Vagina (tissue), 2 donors: ENCODE measurements at regions not wholly inside any gene's neighbourhood (a gene's known extent, or its start where the extent isn't known, plus 50 kb on each side); places are given as distances from the start of the nearest gene placed in this dataset.

Experiments
- DNase-seq, 2 donors: peaks; one replicate each; pipeline ENCODE4 v3.0.0-alpha.2; 2017; ENCODE audit errors: extremely low spot score in 2 of 2
- H3K27ac ChIP-seq: fragments of 200-600 bp; sonication (generic); one replicate; pipeline ENCODE4 v1.5.1; 2019
- H3K27me3 ChIP-seq: fragments of 200-600 bp; sonication (generic); one replicate; pipeline ENCODE4 v1.5.1; 2019
- H3K36me3 ChIP-seq, 2 donors: fragments of 200-600 bp; sonication (generic); one replicate each; pipeline ENCODE4 v1.5.1; 2017 to 2019
- H3K4me1 ChIP-seq: fragments of 200-600 bp; sonication (generic); one replicate; pipeline ENCODE4 v1.5.1; 2019
- H3K4me3 ChIP-seq, 2 donors: fragments of 200-600 bp; sonication (generic); 1 replicate in 1 of 2; 2 replicates in 1 of 2; pipeline ENCODE4 v1.5.1; 2016 to 2019
- H3K9me3 ChIP-seq: fragments of 200-600 bp; sonication (generic); one replicate; pipeline ENCODE4 v1.5.1; 2019
- CTCF ChIP-seq, 3 experiments: fragments of 450-650 bp in 2 of 3; fragments of 200-600 bp in 1 of 3; sonication (generic) in 1 of 3; IDR thresholded peaks; one replicate each; pipeline ENCODE4 v1.5.1; 2017 to 2019; ENCODE audit warnings: antibody characterized with exemption in 3 of 3, mild to moderate bottlenecking in 2 of 3, moderate library complexity in 2 of 3
- POLR2A ChIP-seq, 2 donors: fragments of 450-650 bp; IDR thresholded peaks; one replicate each; pipeline ENCODE4 v1.6.1; 2017; ENCODE audit warnings: antibody characterized with exemption in 2 of 2, mild to moderate bottlenecking in 2 of 2, moderate library complexity in 2 of 2
- POLR2AphosphoS5 ChIP-seq, 2 donors: sonication (generic); formaldehyde crosslinking; IDR thresholded peaks; one replicate each; pipeline ENCODE4 v1.9.0; 2017; ENCODE audit warnings: antibody characterized with exemption in 2 of 2, mild to moderate bottlenecking in 2 of 2, low read depth in 1 of 2; ENCODE audit not compliant: insufficient read depth in 1 of 2
- intact Hi-C: fragments of 100-400 bp; cut with DNase I; formaldehyde crosslinking; loops from one replicate; pipeline ENCODE4 v1.15.1; 2023

DNA sequence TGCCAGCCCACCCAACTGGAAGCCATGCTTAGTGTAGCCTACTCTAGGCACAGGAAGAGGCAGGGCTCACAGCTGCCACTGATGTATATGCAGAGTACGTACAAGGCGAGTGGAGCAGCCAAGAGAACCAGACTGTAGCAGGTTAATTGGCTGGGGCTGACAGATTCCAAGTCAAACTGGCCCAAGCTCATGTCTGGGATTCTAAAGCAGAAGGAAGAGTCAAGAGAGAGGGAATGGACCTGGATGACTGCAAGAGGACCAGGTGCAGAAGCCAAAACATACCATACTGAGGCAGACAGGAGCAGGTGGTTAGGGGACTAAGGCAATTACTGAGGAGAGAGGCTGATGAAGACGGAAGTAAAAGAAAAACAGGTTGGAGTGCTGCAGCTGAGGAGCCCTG, 51.3 kb upstream of the LRRN2 start:
- intact Hi-C loops, result no loop called here
- no peak for TF ChIP-seq CTCF (IDR thresholded peaks at IDR 0.05)
- TF ChIP-seq POLR2A (IDR thresholded peaks at IDR 0.05), result no peak
- TF ChIP-seq POLR2AphosphoS5 (IDR thresholded peaks at IDR 0.05; ENCODE audit: insufficient read depth in 1 of 2, low read depth in 1 of 2), result no peak
- Histone ChIP-seq H3K27me3 (no peaks in the 10 kb centered on the region), H3K4me3 (no peak overlapping the region), H3K27ac (no peak overlapping the region), H3K36me3 (no peaks in the 10 kb centered on the region), H3K9me3 (no peaks in the 10 kb centered on the region), H3K4me1 (no peaks in the 10 kb centered on the region)
- no peak for DNase-seq

- TF ChIP-seq CTCF (IDR thresholded peaks at IDR 0.05) (no peak), POLR2AphosphoS5 (IDR thresholded peaks at IDR 0.05; ENCODE audit: insufficient read depth in 1 of 2, low read depth in 1 of 2) (no peak), POLR2A (IDR thresholded peaks at IDR 0.05) (no peak)
- intact Hi-C loops, result no loop called here
- no peak for DNase-seq
- no peaks in the 10 kb centered on the region for H3K36me3 ChIP-seq
- no peaks in the 10 kb centered on the region for H3K27me3 ChIP-seq
- H3K27ac ChIP-seq, result no peak overlapping the region
- no peaks in the 10 kb centered on the region for H3K4me1 ChIP-seq
- no peaks in the 10 kb centered on the region for H3K9me3 ChIP-seq
- no peak overlapping the region for H3K4me3 ChIP-seq
Observed at GRCh38 chr1:204738506-204738905, 53.0 kb upstream of the LRRN2 start.

DNA sequence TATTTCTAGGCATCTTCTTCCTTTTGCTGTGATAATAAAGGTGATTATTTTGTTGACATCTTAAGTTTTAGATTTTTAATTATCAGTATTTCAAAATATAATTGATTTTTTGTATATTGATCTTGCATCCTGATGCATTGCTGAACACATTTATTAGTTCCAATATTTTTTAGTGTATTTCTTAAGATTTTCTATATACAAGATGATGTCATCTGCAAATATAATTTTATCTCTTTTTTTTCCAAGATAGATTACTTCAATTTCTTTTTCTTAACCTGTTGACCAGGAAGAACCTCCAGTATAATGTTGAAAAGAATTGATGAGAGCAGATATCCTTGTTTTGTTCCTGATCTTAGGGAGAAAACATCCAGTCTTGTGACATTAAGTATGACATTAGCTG, 54.8 kb upstream of the LRRN2 start:
- H3K4me3 ChIP-seq, result no peak overlapping the region
- intact Hi-C loops, result no loop called here
- H3K27ac ChIP-seq, result no peak overlapping the region
- no peak for TF ChIP-seq POLR2A (IDR thresholded peaks at IDR 0.05)
- TF ChIP-seq POLR2AphosphoS5 (IDR thresholded peaks at IDR 0.05; ENCODE audit: insufficient read depth in 1 of 2, low read depth in 1 of 2), result no peak
- no peak for TF ChIP-seq CTCF (IDR thresholded peaks at IDR 0.05)
- DNase-seq, result no peak
- H3K36me3 ChIP-seq, result no peaks in the 10 kb centered on the region
- H3K9me3 ChIP-seq, result no peaks in the 10 kb centered on the region
- no peaks in the 10 kb centered on the region for H3K4me1 ChIP-seq
- H3K27me3 ChIP-seq, result no peaks in the 10 kb centered on the region

DNA sequence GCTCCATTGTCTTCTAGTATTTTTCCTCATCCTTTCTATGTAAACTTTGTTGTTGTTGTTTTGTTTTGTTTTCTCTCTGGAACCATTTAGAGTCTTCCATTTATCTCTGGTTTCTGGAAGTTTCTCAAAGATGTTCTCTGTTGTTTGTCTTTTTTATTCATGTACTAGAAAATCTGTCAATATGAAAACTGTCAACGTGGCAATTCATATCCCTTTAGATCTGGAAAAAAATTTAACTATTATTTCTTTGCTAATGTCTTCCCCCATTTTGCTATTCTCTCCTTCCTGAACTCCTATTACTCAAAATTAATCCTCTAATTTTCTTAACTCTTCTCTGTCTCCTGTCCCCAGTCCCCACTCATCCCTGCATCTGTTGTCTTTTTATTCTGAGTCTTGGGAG, 55.9 kb upstream of the LRRN2 start:
- DNase-seq, result no peak
- Histone ChIP-seq H3K36me3 (no peaks in the 10 kb centered on the region), H3K4me3 (no peak overlapping the region), H3K9me3 (no peaks in the 10 kb centered on the region), H3K4me1 (no peaks in the 10 kb centered on the region), H3K27me3 (no peaks in the 10 kb centered on the region), H3K27ac (no peak overlapping the region)
- TF ChIP-seq POLR2A (IDR thresholded peaks at IDR 0.05), result no peak
- intact Hi-C loops, result no loop called here

GRCh38 chr1:204742676-204743251, 57.2 kb upstream of the LRRN2 start:
- Histone ChIP-seq H3K4me3 (no peak overlapping the region), H3K9me3 (no peaks in the 10 kb centered on the region), H3K27me3 (no peaks in the 10 kb centered on the region), H3K36me3 (no peaks in the 10 kb centered on the region), H3K27ac (no peak overlapping the region), H3K4me1 (no peaks in the 10 kb centered on the region)
- DNase-seq, result no peak
- intact Hi-C loops, result no loop called here
- no peak for TF ChIP-seq POLR2AphosphoS5 (IDR thresholded peaks at IDR 0.05; ENCODE audit: insufficient read depth in 1 of 2, low read depth in 1 of 2)
- TF ChIP-seq POLR2A (IDR thresholded peaks at IDR 0.05), result no peak
- TF ChIP-seq CTCF (IDR thresholded peaks at IDR 0.05), result no peak
